K562 (cell line): ENCODE measurements at regions not wholly inside any gene's neighbourhood (a gene's known extent, or its start where the extent isn't known, plus 50 kb on each side); places are given as distances from the start of the nearest gene placed in this dataset.

Experiments
- ATAC-seq: fragments of 200-7000 bp; cut with Tn5 transposase; 3 replicates; pipeline ENCODE4 v1.9.1; 2020; ENCODE audit warnings: moderate library complexity
- BruUV-seq: library from RNA; stranded (reverse); fragments of 400-500 nt; replicated peaks from 2 replicates; lab custom pipeline; 2021; lab: Mats Ljungman, UMichigan
- CTCF ChIA-PET: fragments of 300-600 bp; formaldehyde crosslinking; extraction: SDS; loops from one replicate; lab custom pipeline; 2021; ENCODE audit warnings: low intra/inter-chr PET ratio; lab: Yijun Ruan, JAX
- POLR2A ChIA-PET: fragments of 300-600, 350-650 bp; sonication (Branson Sonifier 250); formaldehyde crosslinking; extraction: SDS; loops from one replicate; lab custom pipeline; 2021; ENCODE audit warnings: antibody characterized with exemption, inconsistent platforms; lab: Yijun Ruan, JAX
- DNase-seq, 4 experiments: peaks; one replicate each; pipeline versions ENCODE4 v3.0.0 to v3.0.0-alpha.2; 2011 to 2018; ENCODE audit warnings: low spot score in 3 of 4, mixed read lengths in 3 of 4; ENCODE audit errors: extremely low read depth in 1 of 4
- FAIRE-seq: peaks from 2 replicates; lab custom pipeline; 2011; peaks lifted over from hg19 to GRCh38; lab: Jason Lieb, UNC
- H2AFZ ChIP-seq: 2 replicates; pipeline ENCODE4 v1.6.0; 2011; ENCODE audit warnings: low read depth, low read length, control low read depth, inconsistent platforms
- H3K27ac ChIP-seq: fragments of 200-600 bp; 3 replicates; pipeline ENCODE4 v1.8.0; 2011; ENCODE audit warnings: low read depth, mild to moderate bottlenecking, control low read depth, inconsistent platforms, low read length, moderate library complexity, mixed read lengths; ENCODE audit errors: extremely low read depth
- H3K27me3 ChIP-seq, 2 experiments: fragments of 300-600 bp in 1 of 2; 2 replicates in 1 of 2; 3 replicates in 1 of 2; pipeline versions ENCODE4 v1.6.0 to v1.8.0; 2011; ENCODE audit warnings: inconsistent platforms in 2 of 2, low read length in 2 of 2, mild to moderate bottlenecking in 1 of 2, mixed read lengths in 1 of 2, moderate library complexity in 1 of 2; ENCODE audit not compliant: control insufficient read depth in 2 of 2, insufficient read depth in 2 of 2
- H3K36me3 ChIP-seq: fragments of 300-600 bp; 3 replicates; pipeline ENCODE4 v1.8.0; 2011; ENCODE audit warnings: mild to moderate bottlenecking, low read length, inconsistent platforms; ENCODE audit not compliant: control insufficient read depth, insufficient read depth
- H3K4me1 ChIP-seq, 2 experiments: fragments of 200-600 bp in 1 of 2; replicated peaks in 1 of 2; 2 replicates in 1 of 2; 3 replicates in 1 of 2; pipeline versions ENCODE4 v1.5.1 to v1.8.0; 2011; ENCODE audit warnings: inconsistent platforms in 2 of 2, low read length in 2 of 2, mild to moderate bottlenecking in 1 of 2, mixed read lengths in 1 of 2, moderate library complexity in 1 of 2; ENCODE audit not compliant: control insufficient read depth in 2 of 2, insufficient read depth in 2 of 2
- H3K4me2 ChIP-seq: 2 replicates; pipeline ENCODE4 v1.6.1; 2011; ENCODE audit warnings: low read length, control low read depth, inconsistent platforms, mixed read lengths; ENCODE audit not compliant: insufficient read depth
- H3K4me3 ChIP-seq: fragments of 200-600 bp; sonication (generic), shearing (Covaris generic); 2 replicates; pipeline ENCODE4 v1.5.1; 2016; ENCODE audit warnings: control low read depth, inconsistent platforms
- H3K79me2 ChIP-seq: fragments of 200-600 bp; 3 replicates; pipeline ENCODE4 v1.8.0; 2011; ENCODE audit warnings: low read length, inconsistent platforms; ENCODE audit not compliant: control insufficient read depth, insufficient read depth
- H3K9ac ChIP-seq, 2 experiments: 2 replicates each; pipeline versions ENCODE4 v1.6.0 to v1.6.1; 2011; ENCODE audit warnings: low read depth in 2 of 2, low read length in 2 of 2, control low read depth in 1 of 2, inconsistent platforms in 1 of 2, mild to moderate bottlenecking in 1 of 2, mixed read lengths in 1 of 2; ENCODE audit not compliant: insufficient read depth in 1 of 2
- H3K9me1 ChIP-seq: one replicate; pipeline ENCODE4 v1.6.0; 2011; ENCODE audit warnings: inconsistent platforms, mild to moderate bottlenecking, low read length, moderate library complexity; ENCODE audit not compliant: control insufficient read depth, insufficient read depth
- H3K9me3 ChIP-seq: replicated peaks from 2 replicates; pipeline ENCODE4 v1.5.1; 2011; ENCODE audit warnings: low read depth, low read length, inconsistent platforms; ENCODE audit not compliant: control insufficient read depth, insufficient read depth
- H4K20me1 ChIP-seq: replicated peaks from 2 replicates; pipeline ENCODE4 v1.6.1; 2011; ENCODE audit warnings: low read length, inconsistent platforms, mixed read lengths; ENCODE audit not compliant: control insufficient read depth, insufficient read depth
- BRD9 ChIP-seq: fragments of 450-650 bp; IDR thresholded peaks from 2 replicates; pipeline ENCODE4 v1.6.1; 2018; ENCODE audit warnings: low read depth; ENCODE audit not compliant: partially characterized antibody
- DDX20 ChIP-seq: fragments of 450-650 bp; IDR thresholded peaks from 2 replicates; pipeline ENCODE4 v1.6.1; 2016; ENCODE audit warnings: missing genetic modification characterization, low read depth, mild to moderate bottlenecking, missing compliant biosample characterization, moderate library complexity
- FOXJ2 ChIP-seq: fragments of 200-800 bp; sonication (Bioruptor generic); IDR thresholded peaks from 2 replicates; pipeline ENCODE4 v1.6.1; 2016; ENCODE audit warnings: missing genetic modification characterization, missing compliant biosample characterization
- L3MBTL2 ChIP-seq: fragments of 450-650 bp; IDR thresholded peaks from 2 replicates; pipeline ENCODE4 v1.6.1; 2016; ENCODE audit warnings: mild to moderate bottlenecking, moderate library complexity
- RFX7 ChIP-seq: fragments of 250-450 bp; sonication (Bioruptor Pico); IDR thresholded peaks from 2 replicates; pipeline ENCODE4 v1.5.1; 2021; ENCODE audit warnings: mild to moderate bottlenecking
- SNRNP70 ChIP-seq: fragments of 200-400 bp; formaldehyde crosslinking; optimal IDR thresholded peaks from 2 replicates; pipeline ENCODE3; 2017; ENCODE audit warnings: low read depth, low read length
- TRIM28 ChIP-seq: fragments of 450-650 bp; IDR thresholded peaks from 2 replicates; pipeline ENCODE4 v1.6.1; 2017
- XRCC3 ChIP-seq: fragments of 450-650 bp; IDR thresholded peaks from 2 replicates; pipeline ENCODE4 v1.6.1; 2017; ENCODE audit warnings: mild to moderate bottlenecking, moderate library complexity
- in situ Hi-C: fragments of 300-500 bp; cut with MboI; formaldehyde crosslinking; loops from 4 replicates; pipeline ENCODE4 v1.15.0; 2018; ENCODE audit warnings: inconsistent platforms, mixed read lengths
- intact Hi-C: fragments of 100-400 bp; cut with micrococcal nuclease; formaldehyde crosslinking; loops from 2 replicates; pipeline ENCODE4 v1.14.2; 2022
- TF ChIP-seq, protein P1 (sequence below): IDR thresholded peaks from 2 replicates; pipeline ENCODE4 v1.6.1; 2016; ENCODE audit warnings: missing genetic modification characterization, missing compliant biosample characterization
- TF ChIP-seq, protein P2 (sequence below): sonication (generic); formaldehyde crosslinking; IDR thresholded peaks from 2 replicates; pipeline ENCODE4 v1.8.0; 2023; ENCODE audit warnings: missing genetic modification reagents, mild to moderate bottlenecking, borderline replicate concordance
- TF ChIP-seq, protein P3 (sequence below), 2 experiments: IDR thresholded peaks; 2 replicates each; pipeline ENCODE4 v1.6.1; 2011; ENCODE audit warnings: borderline replicate concordance in 1 of 2, control low read depth in 1 of 2, low read depth in 1 of 2, low read length in 1 of 2, mild to moderate bottlenecking in 1 of 2, mixed read lengths in 1 of 2, moderate library complexity in 1 of 2; ENCODE audit not compliant: insufficient read depth in 1 of 2, insufficient read length in 1 of 2, poor library complexity in 1 of 2, severe bottlenecking in 1 of 2; ENCODE audit errors: extremely low read depth in 1 of 2

DNA sequence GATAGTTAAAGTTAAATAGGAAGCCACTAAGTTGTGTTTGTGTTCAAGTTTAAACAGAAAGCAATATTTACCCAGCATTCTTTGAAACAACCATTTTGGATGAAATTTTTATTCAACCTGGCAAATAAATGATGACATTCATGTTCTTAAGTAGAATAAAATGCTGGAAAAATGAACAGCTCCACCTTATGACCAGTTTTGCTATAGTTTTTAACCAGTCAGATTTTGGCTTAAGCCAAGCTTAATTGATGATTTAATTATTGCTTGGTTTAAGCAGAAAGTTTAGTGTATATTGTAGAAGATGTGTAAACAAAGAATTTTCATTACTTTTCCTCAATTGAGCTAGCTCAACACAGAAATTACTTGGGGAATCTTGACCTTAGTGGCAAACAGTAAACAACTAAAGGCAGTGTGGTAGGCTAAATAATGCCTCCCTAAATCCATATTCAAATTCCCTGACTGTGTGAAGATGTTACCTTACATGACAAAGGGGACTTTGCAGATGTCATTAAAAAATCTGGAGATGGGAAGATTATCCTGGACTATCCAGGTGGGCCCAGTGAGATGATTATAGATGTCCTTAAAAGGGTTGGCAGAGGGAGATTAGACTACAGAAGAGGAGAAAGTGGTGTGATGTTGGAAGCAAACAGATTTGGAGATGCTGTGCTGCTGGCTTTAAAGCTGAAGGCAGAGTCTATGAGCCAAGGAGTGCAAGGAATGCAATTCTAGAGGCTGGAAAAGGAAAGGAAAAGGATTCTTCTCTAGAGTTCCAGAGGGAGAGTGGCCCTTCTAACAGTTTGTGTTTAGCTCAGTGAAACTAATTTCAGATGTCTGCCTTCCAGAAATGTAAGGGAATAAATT lies 448.6 kb upstream of the GOLIM4 start:
- no peak overlapping the region for H3K4me2 ChIP-seq
- ATAC-seq, result no peak
- in situ Hi-C loops, result no loop called here
- no peaks in the 10 kb centered on the region for H3K36me3 ChIP-seq
- no peak for FAIRE-seq
- BruUV-seq, result no TSS peak
- POLR2A ChIA-PET, result no interaction called here
- no peaks in the 10 kb centered on the region for H3K9me3 ChIP-seq
- H3K4me3 ChIP-seq, result no peak overlapping the region
- H3K27ac ChIP-seq, result no peak overlapping the region
- CTCF ChIA-PET, result no interaction called here
- no peaks in the 10 kb centered on the region for H3K27me3 ChIP-seq
- H3K9ac ChIP-seq, result no peak overlapping the region
- no peak for DNase-seq
- no peak overlapping the region for H2AFZ ChIP-seq
- intact Hi-C loops, result no loop called here
- no peaks in the 10 kb centered on the region for H3K79me2 ChIP-seq
- H3K4me1 ChIP-seq, result no peaks in the 10 kb centered on the region
- no peaks in the 10 kb centered on the region for H4K20me1 ChIP-seq
- no peaks in the 10 kb centered on the region for H3K9me1 ChIP-seq
- TF ChIP-seq, protein P1, sequence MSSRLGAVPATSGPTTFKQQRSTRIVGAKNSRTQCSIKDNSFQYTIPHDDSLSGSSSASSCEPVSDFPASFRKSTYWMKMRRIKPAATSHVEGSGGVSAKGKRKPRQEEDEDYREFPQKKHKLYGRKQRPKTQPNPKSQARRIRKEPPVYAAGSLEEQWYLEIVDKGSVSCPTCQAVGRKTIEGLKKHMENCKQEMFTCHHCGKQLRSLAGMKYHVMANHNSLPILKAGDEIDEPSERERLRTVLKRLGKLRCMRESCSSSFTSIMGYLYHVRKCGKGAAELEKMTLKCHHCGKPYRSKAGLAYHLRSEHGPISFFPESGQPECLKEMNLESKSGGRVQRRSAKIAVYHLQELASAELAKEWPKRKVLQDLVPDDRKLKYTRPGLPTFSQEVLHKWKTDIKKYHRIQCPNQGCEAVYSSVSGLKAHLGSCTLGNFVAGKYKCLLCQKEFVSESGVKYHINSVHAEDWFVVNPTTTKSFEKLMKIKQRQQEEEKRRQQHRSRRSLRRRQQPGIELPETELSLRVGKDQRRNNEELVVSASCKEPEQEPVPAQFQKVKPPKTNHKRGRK (tag), result no peak
- TF ChIP-seq, protein P2, sequence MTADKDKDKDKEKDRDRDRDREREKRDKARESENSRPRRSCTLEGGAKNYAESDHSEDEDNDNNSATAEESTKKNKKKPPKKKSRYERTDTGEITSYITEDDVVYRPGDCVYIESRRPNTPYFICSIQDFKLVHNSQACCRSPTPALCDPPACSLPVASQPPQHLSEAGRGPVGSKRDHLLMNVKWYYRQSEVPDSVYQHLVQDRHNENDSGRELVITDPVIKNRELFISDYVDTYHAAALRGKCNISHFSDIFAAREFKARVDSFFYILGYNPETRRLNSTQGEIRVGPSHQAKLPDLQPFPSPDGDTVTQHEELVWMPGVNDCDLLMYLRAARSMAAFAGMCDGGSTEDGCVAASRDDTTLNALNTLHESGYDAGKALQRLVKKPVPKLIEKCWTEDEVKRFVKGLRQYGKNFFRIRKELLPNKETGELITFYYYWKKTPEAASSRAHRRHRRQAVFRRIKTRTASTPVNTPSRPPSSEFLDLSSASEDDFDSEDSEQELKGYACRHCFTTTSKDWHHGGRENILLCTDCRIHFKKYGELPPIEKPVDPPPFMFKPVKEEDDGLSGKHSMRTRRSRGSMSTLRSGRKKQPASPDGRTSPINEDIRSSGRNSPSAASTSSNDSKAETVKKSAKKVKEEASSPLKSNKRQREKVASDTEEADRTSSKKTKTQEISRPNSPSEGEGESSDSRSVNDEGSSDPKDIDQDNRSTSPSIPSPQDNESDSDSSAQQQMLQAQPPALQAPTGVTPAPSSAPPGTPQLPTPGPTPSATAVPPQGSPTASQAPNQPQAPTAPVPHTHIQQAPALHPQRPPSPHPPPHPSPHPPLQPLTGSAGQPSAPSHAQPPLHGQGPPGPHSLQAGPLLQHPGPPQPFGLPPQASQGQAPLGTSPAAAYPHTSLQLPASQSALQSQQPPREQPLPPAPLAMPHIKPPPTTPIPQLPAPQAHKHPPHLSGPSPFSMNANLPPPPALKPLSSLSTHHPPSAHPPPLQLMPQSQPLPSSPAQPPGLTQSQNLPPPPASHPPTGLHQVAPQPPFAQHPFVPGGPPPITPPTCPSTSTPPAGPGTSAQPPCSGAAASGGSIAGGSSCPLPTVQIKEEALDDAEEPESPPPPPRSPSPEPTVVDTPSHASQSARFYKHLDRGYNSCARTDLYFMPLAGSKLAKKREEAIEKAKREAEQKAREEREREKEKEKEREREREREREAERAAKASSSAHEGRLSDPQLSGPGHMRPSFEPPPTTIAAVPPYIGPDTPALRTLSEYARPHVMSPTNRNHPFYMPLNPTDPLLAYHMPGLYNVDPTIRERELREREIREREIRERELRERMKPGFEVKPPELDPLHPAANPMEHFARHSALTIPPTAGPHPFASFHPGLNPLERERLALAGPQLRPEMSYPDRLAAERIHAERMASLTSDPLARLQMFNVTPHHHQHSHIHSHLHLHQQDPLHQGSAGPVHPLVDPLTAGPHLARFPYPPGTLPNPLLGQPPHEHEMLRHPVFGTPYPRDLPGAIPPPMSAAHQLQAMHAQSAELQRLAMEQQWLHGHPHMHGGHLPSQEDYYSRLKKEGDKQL, result no peak
- TF ChIP-seq SNRNP70, result no peak
- TF ChIP-seq L3MBTL2, result no peak
- TF ChIP-seq DDX20 (tag), result no peak
- no peak for TF ChIP-seq RFX7 (CRISPR knock-in tag)
- no peak for TF ChIP-seq FOXJ2 (tag)
- TF ChIP-seq BRD9, result no peak
- TF ChIP-seq TRIM28, result no peak
- TF ChIP-seq, protein P3, sequence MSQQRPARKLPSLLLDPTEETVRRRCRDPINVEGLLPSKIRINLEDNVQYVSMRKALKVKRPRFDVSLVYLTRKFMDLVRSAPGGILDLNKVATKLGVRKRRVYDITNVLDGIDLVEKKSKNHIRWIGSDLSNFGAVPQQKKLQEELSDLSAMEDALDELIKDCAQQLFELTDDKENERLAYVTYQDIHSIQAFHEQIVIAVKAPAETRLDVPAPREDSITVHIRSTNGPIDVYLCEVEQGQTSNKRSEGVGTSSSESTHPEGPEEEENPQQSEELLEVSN (IDR thresholded peaks at IDR 0.05; ENCODE audit: borderline replicate concordance in 1 of 2, extremely low read depth in 1 of 2, insufficient read depth in 1 of 2, insufficient read length in 1 of 2, low read depth in 1 of 2, low read length in 1 of 2, poor library complexity in 1 of 2, severe bottlenecking in 1 of 2), result no peak
- no peak for TF ChIP-seq XRCC3
